Vagina (tissue), 2 donors: ENCODE measurements at regions not wholly inside any gene's neighbourhood (a gene's known extent, or its start where the extent isn't known, plus 50 kb on each side); places are given as distances from the start of the nearest gene placed in this dataset.

ENCODE experiments used
- DNase-seq, 2 donors: peaks; one replicate each; pipeline ENCODE4 v3.0.0-alpha.2; 2017; ENCODE audit errors: extremely low spot score in 2 of 2
- H3K27ac ChIP-seq: fragments of 200-600 bp; sonication (generic); one replicate; pipeline ENCODE4 v1.5.1; 2019
- H3K27me3 ChIP-seq: fragments of 200-600 bp; sonication (generic); one replicate; pipeline ENCODE4 v1.5.1; 2019
- H3K36me3 ChIP-seq, 2 donors: fragments of 200-600 bp; sonication (generic); one replicate each; pipeline ENCODE4 v1.5.1; 2017 to 2019
- H3K4me1 ChIP-seq: fragments of 200-600 bp; sonication (generic); one replicate; pipeline ENCODE4 v1.5.1; 2019
- H3K4me3 ChIP-seq, 2 donors: fragments of 200-600 bp; sonication (generic); 1 replicate in 1 of 2; 2 replicates in 1 of 2; pipeline ENCODE4 v1.5.1; 2016 to 2019
- H3K9me3 ChIP-seq: fragments of 200-600 bp; sonication (generic); one replicate; pipeline ENCODE4 v1.5.1; 2019
- POLR2A ChIP-seq, 2 donors: fragments of 450-650 bp; IDR thresholded peaks; one replicate each; pipeline ENCODE4 v1.6.1; 2017; ENCODE audit warnings: antibody characterized with exemption in 2 of 2, mild to moderate bottlenecking in 2 of 2, moderate library complexity in 2 of 2
- POLR2AphosphoS5 ChIP-seq, 2 donors: sonication (generic); formaldehyde crosslinking; IDR thresholded peaks; one replicate each; pipeline ENCODE4 v1.9.0; 2017; ENCODE audit warnings: antibody characterized with exemption in 2 of 2, mild to moderate bottlenecking in 2 of 2, low read depth in 1 of 2; ENCODE audit not compliant: insufficient read depth in 1 of 2
- intact Hi-C: fragments of 100-400 bp; cut with DNase I; formaldehyde crosslinking; loops from one replicate; pipeline ENCODE4 v1.15.1; 2023
- TF ChIP-seq, protein P1 (sequence below), 3 experiments: fragments of 450-650 bp in 2 of 3; fragments of 200-600 bp in 1 of 3; sonication (generic) in 1 of 3; IDR thresholded peaks; one replicate each; pipeline ENCODE4 v1.5.1; 2017 to 2019; ENCODE audit warnings: antibody characterized with exemption in 3 of 3, mild to moderate bottlenecking in 2 of 3, moderate library complexity in 2 of 3

DNA sequence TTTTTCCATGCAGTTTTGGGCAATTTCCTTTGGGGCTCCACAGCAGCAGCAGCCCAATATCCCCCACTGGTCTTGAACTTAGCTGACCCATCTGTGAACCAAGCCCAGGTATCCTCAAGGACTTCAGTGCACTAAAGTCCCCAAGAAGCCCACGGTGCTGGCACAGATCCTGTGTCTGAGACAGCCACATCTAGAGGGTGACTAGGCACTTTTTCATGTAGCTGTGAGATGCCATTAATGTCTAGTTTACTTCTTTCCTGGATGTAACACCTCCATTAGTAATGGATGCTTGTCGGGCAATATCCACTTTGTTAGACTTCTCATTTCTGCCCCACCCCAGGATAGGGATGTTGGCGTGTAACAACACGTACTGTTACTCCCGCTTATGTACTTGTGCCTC, 117.9 kb downstream of the GPCPD1 start:
- Histone ChIP-seq H3K4me3 (no peak overlapping the region), H3K4me1 (no peaks in the 10 kb centered on the region), H3K27ac (no peak overlapping the region), H3K9me3 (no peaks in the 10 kb centered on the region), H3K36me3 (no peaks in the 10 kb centered on the region), H3K27me3 (no peaks in the 10 kb centered on the region)
- DNase-seq, result no peak
- TF ChIP-seq, protein P1, sequence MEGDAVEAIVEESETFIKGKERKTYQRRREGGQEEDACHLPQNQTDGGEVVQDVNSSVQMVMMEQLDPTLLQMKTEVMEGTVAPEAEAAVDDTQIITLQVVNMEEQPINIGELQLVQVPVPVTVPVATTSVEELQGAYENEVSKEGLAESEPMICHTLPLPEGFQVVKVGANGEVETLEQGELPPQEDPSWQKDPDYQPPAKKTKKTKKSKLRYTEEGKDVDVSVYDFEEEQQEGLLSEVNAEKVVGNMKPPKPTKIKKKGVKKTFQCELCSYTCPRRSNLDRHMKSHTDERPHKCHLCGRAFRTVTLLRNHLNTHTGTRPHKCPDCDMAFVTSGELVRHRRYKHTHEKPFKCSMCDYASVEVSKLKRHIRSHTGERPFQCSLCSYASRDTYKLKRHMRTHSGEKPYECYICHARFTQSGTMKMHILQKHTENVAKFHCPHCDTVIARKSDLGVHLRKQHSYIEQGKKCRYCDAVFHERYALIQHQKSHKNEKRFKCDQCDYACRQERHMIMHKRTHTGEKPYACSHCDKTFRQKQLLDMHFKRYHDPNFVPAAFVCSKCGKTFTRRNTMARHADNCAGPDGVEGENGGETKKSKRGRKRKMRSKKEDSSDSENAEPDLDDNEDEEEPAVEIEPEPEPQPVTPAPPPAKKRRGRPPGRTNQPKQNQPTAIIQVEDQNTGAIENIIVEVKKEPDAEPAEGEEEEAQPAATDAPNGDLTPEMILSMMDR (IDR thresholded peaks at IDR 0.05), result no peak
- no peak for TF ChIP-seq POLR2A (IDR thresholded peaks at IDR 0.05)
- no peak for TF ChIP-seq POLR2AphosphoS5 (IDR thresholded peaks at IDR 0.05; ENCODE audit: insufficient read depth in 1 of 2, low read depth in 1 of 2)
- intact Hi-C loops, result no loop called here

DNA sequence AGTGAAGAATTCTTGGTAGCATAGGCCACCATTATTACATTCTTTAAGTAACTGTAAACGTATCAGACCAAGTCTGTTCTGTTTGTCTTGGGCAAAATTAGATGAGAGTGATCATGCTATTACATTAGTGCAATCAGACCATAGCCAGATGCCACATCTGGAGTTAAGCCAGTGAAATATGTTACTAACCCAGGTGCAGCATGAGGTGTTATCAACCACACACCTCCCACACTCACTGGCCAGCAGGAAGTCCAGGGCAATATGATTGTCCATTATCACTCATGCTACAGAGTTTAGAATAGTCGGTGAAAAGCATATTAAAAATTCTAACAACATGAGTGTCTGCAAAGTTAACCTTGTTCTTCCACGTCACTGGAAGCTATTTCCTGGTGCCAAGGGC, 119.4 kb downstream of the GPCPD1 start:
- H3K9me3 ChIP-seq, result no peaks in the 10 kb centered on the region
- no peak for TF ChIP-seq POLR2A (IDR thresholded peaks at IDR 0.05)
- TF ChIP-seq POLR2AphosphoS5 (IDR thresholded peaks at IDR 0.05; ENCODE audit: insufficient read depth in 1 of 2, low read depth in 1 of 2), result no peak
- no peaks in the 10 kb centered on the region for H3K36me3 ChIP-seq
- H3K4me3 ChIP-seq, result no peak overlapping the region
- DNase-seq, result no peak
- no peaks in the 10 kb centered on the region for H3K4me1 ChIP-seq
- no peak overlapping the region for H3K27ac ChIP-seq
- intact Hi-C loops, result no loop called here
- H3K27me3 ChIP-seq, result no peaks in the 10 kb centered on the region

DNA sequence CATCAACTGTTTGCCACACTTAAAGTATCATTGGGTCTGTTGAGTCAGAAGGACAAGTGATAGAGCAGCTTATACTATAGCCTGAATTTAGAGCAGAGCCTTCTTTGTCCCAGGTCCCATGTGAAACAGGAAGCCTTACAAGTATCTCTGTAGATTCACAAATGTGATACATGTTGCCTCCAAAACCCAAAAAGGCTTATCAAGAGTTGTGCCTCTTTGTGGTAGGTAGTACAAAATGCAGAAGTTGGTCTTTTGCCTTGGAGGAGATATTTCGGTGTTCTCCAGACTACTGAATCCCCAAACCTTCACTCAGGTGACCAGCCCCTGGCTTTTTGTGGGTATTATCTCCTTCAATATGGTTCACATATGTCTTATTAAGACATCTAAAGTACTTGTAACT, 121.2 kb downstream of the GPCPD1 start:
- no peaks in the 10 kb centered on the region for H3K4me1 ChIP-seq
- TF ChIP-seq, protein P1 (IDR thresholded peaks at IDR 0.05), result no peak
- TF ChIP-seq POLR2AphosphoS5 (IDR thresholded peaks at IDR 0.05; ENCODE audit: insufficient read depth in 1 of 2, low read depth in 1 of 2) (no peak), POLR2A (IDR thresholded peaks at IDR 0.05) (no peak)
- no peak overlapping the region for H3K27ac ChIP-seq
- H3K27me3 ChIP-seq, result no peaks in the 10 kb centered on the region
- intact Hi-C loops, result no loop called here
- no peaks in the 10 kb centered on the region for H3K9me3 ChIP-seq
- no peak overlapping the region for H3K4me3 ChIP-seq
- DNase-seq, result no peak
- no peaks in the 10 kb centered on the region for H3K36me3 ChIP-seq

DNA sequence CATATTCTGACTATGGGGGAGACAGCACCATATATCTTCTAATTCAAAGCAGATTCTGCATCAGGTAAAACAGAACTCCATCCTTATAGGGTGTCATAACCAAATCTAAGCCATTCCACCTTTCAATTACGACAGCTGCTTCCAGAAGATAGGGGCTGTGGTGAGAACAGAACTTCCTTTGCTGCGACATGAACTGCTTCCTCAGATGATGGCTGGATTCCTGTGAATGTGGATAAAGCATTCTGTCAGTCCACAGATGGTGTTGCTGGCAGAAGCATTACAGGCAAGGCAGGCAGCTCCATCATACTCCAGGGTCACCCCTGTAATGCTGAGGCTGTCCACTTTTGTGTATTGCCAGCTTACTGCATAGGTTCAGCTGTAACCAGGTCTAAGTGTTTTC, 122.0 kb downstream of the GPCPD1 start:
- H3K9me3 ChIP-seq, result no peaks in the 10 kb centered on the region
- TF ChIP-seq POLR2A (IDR thresholded peaks at IDR 0.05), result no peak
- TF ChIP-seq, protein P1 (IDR thresholded peaks at IDR 0.05), result no peak
- no peaks in the 10 kb centered on the region for H3K27me3 ChIP-seq
- no peaks in the 10 kb centered on the region for H3K36me3 ChIP-seq
- no peak overlapping the region for H3K4me3 ChIP-seq
- no peak overlapping the region for H3K27ac ChIP-seq
- intact Hi-C loops, result no loop called here
- no peaks in the 10 kb centered on the region for H3K4me1 ChIP-seq
- no peak for DNase-seq

DNA sequence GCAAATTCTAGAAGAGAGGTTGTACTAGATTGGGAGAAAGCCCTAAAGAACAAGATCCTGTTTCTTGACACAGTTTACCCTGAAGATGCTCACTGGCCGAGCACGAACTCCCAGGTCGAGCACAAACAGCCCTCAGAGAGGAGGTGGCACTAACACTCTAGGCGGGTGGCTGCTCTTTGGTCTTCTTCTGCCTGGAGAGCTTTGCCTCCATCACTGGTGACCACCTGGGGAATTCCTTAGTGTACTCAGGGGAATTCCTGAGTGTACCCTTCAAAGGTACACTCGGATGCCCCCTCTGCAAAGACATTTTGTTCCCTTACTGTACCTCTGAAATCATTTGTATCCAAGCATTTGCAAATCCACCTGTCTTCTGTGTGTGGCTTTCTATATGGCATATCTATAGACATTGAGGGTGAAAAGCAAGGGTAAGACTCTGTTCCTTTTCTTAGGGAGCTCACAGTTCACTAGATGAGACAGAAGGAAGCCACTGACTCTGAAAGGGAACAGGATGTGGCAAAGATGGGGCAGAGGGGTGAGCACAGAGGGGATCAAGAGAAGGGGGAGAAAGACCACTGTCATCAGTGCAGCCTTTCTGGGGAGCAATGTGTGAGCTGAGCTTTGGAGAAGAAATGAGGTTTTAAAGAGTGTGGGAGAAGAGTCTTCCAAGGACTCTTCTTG, 124.3 kb downstream of the GPCPD1 start:
- no peak overlapping the region for H3K4me3 ChIP-seq
- no peaks in the 10 kb centered on the region for H3K9me3 ChIP-seq
- TF ChIP-seq, protein P1 (IDR thresholded peaks at IDR 0.05), result no peak
- TF ChIP-seq POLR2A (IDR thresholded peaks at IDR 0.05), result no peak
- TF ChIP-seq POLR2AphosphoS5 (IDR thresholded peaks at IDR 0.05; ENCODE audit: insufficient read depth in 1 of 2, low read depth in 1 of 2), result no peak
- H3K4me1 ChIP-seq, result no peaks in the 10 kb centered on the region
- intact Hi-C loops, result no loop called here
- DNase-seq, result no peak
- H3K27me3 ChIP-seq, result no peaks in the 10 kb centered on the region
- no peak overlapping the region for H3K27ac ChIP-seq
- H3K36me3 ChIP-seq, result no peaks in the 10 kb centered on the region
